ENCODE measurements at regions not wholly inside any gene's neighbourhood (a gene's known extent, or its start where the extent isn't known, plus 50 kb on each side); places are given as distances from the start of the nearest gene placed in this dataset.

DNA sequence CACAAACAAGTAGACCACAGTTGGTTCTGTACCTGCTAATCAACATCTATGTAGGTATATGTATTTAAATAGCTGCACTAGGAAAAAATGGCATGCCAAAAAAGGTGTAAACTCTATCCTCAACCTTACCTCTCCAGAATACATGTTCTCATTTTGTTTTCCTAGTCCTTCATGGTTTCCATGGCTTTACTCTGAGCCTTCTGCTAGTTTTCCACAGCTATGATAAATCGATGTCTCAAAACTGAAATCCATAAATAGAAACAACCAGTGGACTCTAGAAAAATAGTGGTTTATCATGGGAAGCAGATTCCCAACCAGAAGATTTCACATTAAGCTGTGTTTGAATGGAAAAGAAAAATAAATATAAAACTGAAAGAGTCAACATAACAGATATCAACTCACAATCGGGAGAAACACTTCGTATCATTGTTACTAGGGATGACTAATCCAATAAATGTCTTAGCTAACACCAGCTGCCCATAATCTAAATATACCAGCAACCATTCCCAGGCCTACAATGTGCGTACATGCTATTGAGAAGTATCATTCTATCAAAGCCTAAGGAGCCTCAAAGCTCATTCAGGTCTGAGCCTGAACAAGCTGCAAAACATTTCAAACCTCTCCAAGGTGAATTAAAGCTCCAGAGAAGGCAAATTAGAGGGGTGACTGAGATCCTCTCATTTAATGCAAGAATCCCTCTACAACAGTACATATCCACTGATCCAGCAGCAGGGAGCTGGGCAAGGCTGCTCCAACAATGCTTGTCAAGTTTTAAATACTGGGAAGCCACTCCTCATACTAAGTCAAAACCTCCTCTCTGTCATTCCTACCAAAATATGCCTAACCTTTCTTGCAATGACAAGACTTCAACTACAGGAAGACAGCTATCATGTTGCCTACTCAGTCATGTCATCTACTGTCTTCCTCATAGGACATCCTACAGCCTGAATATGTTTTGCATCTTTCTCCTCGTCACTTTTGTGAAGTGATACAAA is 90.2 kb downstream of the KCTD12 start:
- DNase-seq (ENCODE audit: low spot score), result no peak

DNA sequence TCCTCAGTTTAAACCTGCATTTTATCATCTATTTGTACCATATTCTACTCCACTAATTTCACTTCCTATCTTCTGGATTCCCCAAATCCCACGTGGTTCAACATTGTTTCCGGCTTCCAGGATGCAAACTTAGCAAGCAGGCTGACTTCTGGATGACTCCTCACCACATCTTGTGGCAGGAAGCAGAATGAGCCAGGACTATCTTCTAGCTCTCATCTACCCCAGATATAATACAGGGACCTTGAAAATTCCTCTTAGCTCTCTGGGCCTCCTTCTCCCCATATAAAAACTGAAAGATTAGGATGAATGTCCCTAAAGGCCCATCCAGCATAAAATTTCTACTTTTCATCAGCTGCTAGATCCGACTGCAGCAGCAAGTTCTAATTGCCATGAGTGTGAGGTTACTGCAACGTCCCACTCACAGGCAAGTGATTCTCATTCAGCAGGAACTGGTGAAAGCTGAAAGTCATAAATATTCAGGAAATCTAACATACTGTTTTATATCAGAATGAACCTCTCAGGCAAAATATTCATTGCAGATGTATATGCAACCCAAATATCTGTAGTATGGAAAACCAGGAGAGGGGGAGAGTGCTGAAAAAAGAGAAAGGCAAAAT is 93.4 kb downstream of the KCTD12 start:
- DNase-seq (ENCODE audit: low spot score), result peak; percentile 41

DNA sequence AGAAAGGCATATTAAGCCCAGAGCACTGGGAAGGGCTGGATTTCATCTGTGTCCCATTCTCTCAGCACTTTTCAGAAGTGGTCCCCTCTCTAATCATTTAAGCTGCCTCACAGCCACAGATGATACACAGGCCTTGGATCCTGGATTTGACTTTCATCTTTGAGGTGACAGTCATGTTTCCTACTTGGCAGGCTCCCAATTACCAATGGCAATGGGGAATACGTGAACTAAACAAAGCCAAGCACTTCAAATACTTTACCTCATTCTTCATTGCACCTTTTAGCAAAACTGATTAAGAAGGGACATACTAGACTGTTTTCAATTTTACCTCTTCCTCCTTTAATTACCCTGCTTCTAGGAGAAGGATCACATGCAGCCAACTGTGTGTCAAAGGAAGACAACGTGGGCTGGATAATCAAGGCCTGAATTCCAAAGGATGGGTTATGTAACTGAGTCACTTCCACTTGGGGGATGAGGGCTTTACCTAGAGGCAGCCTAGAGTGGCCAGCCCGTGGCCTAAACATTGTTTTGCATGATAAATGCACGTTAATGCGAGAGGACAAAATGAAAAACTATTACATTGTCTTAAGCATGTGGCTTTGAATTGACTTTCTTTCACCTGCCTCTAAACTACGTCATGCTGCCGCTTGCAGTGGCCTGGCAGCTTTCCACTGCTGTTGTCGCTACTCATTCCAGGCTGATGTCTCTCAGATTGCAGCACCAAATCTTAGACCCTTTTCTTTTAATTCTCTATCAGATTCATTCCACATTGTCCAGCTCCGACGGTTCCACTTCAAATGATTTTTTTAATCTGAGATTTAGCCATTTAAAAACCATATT is 95.0 kb downstream of the KCTD12 start:
- DNase-seq (ENCODE audit: low spot score), result no peak

DNA sequence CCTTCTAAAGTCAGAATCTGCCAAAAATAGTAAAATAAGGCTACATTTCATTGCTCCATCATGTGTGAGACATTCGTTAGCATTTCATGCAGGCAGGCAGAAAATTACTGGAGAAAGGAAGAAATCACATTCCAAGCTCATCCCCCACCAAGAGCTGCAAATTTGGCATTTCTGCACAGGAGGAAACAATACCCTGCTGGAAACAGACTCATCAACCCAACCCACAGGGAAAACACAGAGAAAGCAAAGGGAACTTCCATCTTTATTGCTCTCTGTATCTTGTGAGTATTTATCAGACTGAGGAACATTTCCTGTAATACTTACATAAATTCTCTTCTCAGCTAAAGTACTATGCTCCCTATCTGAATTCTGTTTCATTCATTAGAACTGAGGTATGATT is 95.7 kb downstream of the KCTD12 start:
- DNase-seq (ENCODE audit: low spot score), result no peak

DNA sequence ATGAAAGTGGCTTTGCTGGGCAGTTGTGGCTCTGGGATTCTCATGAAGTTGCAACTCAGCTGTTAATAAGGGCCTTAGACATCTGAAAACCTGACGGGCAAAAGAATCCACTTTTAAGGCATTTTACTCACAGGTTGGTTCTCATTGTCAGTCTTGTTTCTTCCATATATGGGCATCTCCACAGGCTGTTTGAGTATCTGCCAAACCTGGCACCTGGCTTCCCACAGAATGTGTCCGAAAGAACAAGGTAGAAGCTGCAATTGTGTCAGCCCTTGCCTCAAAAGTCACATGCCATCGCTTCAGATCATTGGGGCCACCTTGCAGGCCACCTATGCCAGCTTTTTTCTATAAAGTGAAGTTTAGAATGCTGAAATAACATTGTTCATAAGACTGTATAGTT is 102.4 kb downstream of the KCTD12 start:
- DNase-seq (ENCODE audit: low spot score), result no peak

- DNase-seq (ENCODE audit: low spot score), result no peak
Measured at GRCh38 chr13:76778853-76779252, 107.4 kb downstream of the KCTD12 start.

DNA sequence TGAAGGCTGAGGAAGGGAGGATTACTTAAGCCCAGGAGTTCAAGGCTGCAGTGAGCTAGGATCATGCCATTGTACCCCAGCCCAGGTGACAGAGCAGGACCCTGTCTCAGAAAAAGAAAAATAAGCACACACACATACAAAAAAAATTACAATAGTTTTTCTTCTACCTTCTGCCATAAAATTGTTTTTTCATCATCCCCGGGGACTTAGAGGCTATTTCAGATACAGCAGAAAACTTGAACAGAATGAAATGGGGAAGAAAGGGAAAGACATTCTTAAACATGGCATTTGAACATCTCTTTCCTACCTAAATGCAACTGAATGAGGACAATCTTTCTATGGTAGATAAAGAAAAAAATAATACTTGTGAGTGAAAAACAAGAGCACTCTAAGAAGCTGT is 109.1 kb downstream of the KCTD12 start:
- no peak for DNase-seq (ENCODE audit: low spot score)

DNA sequence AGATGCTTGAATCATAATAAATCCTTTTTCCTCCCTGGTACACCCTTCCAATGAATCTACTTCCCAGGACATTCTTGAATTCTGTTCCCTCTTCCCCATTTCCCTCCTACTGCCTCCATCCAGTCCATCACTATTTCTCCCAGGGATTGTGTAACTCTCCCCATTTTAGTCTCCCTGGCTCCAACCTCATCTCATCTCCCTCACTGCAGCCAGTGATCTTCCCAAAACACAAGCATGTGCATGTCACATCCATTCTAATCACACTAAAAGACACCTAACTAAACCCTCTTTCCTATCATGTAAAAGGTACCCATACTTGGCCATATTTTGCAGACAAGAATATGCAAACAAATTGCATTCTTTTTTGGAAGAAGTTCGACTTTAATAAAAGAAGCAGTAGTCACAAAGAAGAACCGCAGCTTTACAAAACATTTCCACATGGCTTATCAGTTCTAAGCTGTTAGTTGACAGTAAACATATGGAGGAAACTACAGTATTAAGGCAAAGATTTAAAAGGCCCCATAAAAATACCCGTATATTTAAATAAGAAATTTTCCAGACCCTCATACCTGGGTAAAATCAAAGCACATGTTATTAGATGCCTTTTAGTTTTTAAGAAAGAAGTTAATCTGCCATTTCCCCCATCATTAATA is 111.0 kb downstream of the KCTD12 start:
- DNase-seq (ENCODE audit: low spot score), result no peak

GRCh38 chr13:76773448-76774094 is 112.6 kb downstream of the KCTD12 start:
- no peak for DNase-seq (ENCODE audit: low spot score)

DNA sequence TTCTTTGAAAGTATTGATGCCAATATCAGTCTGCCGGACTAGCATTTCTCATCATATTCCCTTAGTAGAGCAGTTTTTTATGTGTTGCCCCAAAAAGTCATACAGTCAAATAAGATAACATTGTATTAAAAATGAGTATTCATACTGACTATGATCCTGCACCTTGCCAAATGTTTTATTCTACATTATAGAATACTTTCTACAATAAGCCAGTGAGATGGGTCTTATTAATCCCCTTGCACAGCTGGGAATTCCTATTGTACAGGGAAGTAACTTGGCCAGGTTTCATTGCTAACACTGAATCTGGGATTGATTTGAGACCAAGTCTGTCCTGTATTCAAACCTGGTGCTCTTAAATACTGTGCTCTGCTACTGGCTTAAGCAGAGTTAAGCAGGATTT is 114.0 kb downstream of the KCTD12 start:
- no peak for DNase-seq (ENCODE audit: low spot score)

DNA sequence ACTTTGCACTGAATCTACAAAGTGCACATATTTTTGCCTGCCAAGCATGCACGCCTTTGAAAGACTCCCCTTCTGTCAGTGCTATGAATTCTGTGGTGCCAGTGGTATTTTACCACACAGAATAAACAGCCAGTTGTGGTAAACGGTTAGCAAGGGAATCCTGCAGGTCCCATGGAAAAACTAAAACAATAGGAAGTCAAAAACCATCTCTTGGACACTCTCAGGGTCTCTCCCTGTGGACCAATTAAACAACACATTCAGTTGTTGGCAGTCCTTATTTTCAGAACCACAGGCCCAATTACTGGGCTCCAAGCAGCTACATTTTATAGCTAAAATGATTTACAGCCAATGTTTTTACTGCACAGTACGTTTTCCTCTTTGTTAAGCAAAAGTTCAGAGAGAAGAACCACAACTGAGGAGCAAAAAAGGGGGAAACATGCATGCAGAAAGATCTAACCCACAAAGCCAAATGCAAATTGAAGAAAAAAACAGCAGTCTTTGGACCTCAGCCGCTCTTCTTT is 116.9 kb downstream of the KCTD12 start:
- no peak for DNase-seq (ENCODE audit: low spot score)

GRCh38 chr13:76768384-76768783 is 117.8 kb downstream of the KCTD12 start:
- DNase-seq (ENCODE audit: low spot score), result no peak

- no peak for DNase-seq (ENCODE audit: low spot score)
Measured at GRCh38 chr13:76764916-76765315, 121.3 kb downstream of the KCTD12 start.

DNA sequence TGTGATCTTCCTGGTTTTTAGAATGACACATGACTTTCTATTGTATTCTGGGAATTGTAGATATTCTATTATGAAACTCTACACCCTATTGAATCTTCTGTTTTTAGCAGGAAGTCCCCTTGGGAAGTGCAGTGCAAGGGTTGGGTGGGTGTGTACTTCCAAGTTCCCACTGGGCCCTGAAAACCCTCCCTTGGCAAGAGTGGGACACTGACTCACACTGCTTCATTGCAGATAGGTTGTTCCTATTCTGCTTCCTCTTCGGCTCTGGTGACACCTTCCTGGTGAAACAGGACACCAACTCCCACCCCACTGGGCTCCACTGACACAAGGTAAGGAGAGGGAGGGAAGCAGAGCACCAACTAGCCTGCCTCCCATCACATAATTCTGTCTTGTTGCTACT is 121.8 kb downstream of the KCTD12 start:
- DNase-seq (ENCODE audit: low spot score), result no peak

DNA sequence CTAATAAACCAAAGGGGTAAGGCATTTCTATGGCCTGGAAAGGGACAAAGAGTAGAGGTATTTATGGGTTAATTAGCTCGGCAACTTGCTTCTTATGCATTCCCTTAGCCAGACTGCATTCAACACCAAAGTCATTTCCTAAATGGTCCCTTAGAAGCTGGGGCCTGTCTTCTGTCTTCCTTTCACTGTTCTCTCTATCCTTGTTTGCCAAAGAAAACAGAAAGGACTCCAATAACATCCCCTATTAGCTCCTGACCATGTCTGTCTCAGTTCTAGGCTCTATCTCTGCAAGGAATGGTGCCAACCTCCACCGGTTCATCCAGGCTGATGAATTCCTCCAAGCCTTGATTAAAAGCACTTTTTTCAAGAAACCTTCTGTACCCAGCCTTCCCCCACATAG is 123.5 kb downstream of the KCTD12 start:
- no peak for DNase-seq (ENCODE audit: low spot score)

DNA sequence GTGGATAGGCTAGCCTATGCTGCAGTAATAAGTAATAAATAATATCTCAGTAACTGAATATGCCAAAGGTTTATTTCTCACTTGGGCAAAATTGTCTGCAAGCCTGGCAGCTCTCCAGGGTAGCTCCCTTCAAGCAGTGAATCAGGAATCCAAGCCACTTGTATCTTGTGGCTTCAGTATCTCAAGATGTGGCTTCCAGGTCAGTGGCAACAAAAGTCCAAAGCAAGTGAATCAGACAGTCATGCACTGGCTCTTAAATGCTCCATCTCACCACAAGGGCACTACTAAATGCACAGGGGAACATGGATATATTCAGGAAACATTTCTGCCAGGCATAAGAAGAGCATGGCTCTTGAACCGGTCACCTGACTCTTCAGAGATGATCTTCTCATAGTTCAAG is 126.3 kb downstream of the KCTD12 start:
- DNase-seq (ENCODE audit: low spot score), result no peak

DNA sequence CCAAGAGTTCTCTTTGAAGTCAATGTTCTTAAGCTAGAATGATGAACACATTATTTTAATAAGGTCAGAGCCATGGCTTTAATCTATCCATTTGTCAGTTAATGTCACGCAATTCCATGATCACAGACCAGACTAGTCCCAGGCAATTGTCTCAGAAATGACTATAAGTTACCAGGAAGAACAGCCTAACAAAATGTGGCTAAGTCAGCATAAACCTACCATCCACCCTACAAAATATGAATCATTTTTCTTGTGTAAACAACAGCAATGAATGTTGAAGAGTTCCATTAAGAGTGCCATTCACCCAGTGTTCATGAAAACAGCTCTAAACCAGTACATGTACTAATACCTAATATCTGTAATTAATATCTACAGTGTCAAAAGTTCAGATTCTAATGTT is 127.5 kb downstream of the KCTD12 start:
- DNase-seq (ENCODE audit: low spot score), result no peak

DNA sequence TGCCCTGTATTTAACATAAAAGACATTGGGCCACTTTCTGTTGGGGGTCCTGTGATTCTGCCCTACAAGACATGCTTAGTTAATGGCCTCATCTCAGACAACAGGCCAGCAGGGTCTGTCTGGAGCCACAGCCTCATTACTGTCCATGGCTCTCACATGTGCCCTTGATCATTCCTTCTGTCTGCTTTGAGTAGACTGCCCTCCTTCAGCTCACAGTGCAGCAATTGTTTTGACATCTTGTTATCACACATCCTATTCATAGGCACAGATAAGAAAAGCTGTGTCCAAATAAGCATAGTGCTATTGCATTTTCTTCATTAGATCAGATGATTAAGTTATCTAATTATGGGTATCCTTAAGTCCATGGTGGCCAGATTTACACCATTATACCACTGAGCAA is 127.9 kb downstream of the KCTD12 start:
- no peak for DNase-seq (ENCODE audit: low spot score)

GRCh38 chr13:76756451-76756850 is 129.8 kb downstream of the KCTD12 start:
- no peak for DNase-seq (ENCODE audit: low spot score)

DNA sequence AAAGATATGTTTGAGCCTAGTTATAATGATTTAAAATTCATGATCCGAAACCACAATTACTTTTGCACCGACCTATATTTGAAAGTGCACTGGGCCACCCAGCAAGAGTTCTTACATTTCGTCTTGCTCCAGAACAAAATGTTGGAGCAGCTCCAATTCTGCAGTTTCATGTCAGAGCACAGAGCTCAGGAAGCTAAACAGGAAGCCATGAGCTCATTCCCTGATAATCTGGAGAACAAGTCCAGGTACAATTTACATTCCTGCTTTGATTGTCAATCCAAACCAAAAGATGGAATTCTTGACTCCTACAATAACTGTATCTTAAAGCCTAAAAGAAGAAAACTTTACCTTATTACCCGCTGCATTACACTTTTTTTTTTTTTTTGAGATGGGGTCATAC is 131.8 kb downstream of the KCTD12 start:
- DNase-seq (ENCODE audit: low spot score), result no peak

GRCh38 chr13:76751278-76751677 is 134.9 kb downstream of the KCTD12 start:
- no peak for DNase-seq (ENCODE audit: low spot score)

Data from globus pallidus (tissue), 1 donor.